SU-DHL-6 (cell line): ENCODE measurements at regions not wholly inside any gene's neighbourhood (a gene's known extent, or its start where the extent isn't known, plus 50 kb on each side); places are given as distances from the start of the nearest gene placed in this dataset.

Source experiments
- CTCF ChIP-seq: fragments of 200-600 bp; sonication (generic); IDR thresholded peaks from one replicate; pipeline ENCODE4 v1.5.1; 2017; ENCODE audit warnings: antibody characterized with exemption, mild to moderate bottlenecking, low read length, moderate library complexity; ENCODE audit not compliant: insufficient read depth, poor library complexity, severe bottlenecking
- EZH2phosphoT487 ChIP-seq: fragments of 200-600 bp; sonication (generic), shearing (Covaris generic); conservative IDR thresholded peaks from 2 replicates; pipeline ENCODE4 v1.6.1; 2018; ENCODE audit warnings: mild to moderate bottlenecking, antibody characterized with exemption, low read length, moderate library complexity, mixed read lengths

DNA sequence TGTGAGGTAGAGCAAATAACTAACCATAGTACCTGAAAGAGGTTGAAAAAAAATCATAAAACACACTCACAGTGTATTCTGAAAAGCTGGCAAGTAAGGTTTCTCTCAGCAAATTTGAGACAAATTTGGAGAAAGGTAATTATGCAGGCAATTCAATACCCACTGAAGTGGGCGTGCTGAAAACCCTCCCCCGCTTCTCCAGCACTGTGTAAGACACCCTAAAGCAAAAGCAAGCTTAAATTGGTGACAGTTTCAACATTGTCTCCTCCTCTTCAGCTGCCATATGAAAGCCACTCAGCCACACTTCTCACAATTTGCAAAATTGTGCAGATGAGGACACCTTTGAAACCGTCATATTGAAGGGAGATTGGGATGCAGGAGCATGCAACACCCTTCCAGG is 322.3 kb upstream of the CDH6 start:
- TF ChIP-seq CTCF (no peak), EZH2phosphoT487 (no peak)
